GM18511 (cell line): ENCODE measurements at regions not wholly inside any gene's neighbourhood (a gene's known extent, or its start where the extent isn't known, plus 50 kb on each side); places are given as distances from the start of the nearest gene placed in this dataset.

ENCODE experiments used
- ATAC-seq: cut with Tn5 transposase; IDR thresholded peaks from one replicate; pipeline ENCODE4 v1.9.1; 2021; ENCODE audit warnings: mild to moderate bottlenecking, moderate library complexity; ENCODE audit not compliant: unreplicated experiment

GRCh38 chr3:155029941-155030340 is 50.2 kb upstream of the MME start:
- no peak for ATAC-seq

- ATAC-seq: no peak
These were observed 53.0 kb upstream of the MME start for GRCh38 chr3:155026999-155027591.

- no peak for ATAC-seq
These were observed 56.0 kb upstream of the MME start for GRCh38 chr3:155024006-155024638.

GRCh38 chr3:155022896-155023295 is 57.2 kb upstream of the MME start:
- ATAC-seq: no peak

GRCh38 chr3:155019575-155019974 is 60.5 kb upstream of the MME start:
- ATAC-seq: no peak

GRCh38 chr3:155018621-155019330 is 61.3 kb upstream of the MME start:
- no peak for ATAC-seq

- ATAC-seq: no peak
These were observed 64.2 kb upstream of the MME start for GRCh38 chr3:155015776-155016436.

GRCh38 chr3:155014953-155015352 is 65.2 kb upstream of the MME start:
- ATAC-seq: no peak

- ATAC-seq: no peak
These were observed 66.7 kb upstream of the MME start for GRCh38 chr3:155013427-155013826.

- no peak for ATAC-seq
These were observed 67.5 kb upstream of the MME start for GRCh38 chr3:155012584-155012983.

- no peak for ATAC-seq
These were observed 69.7 kb upstream of the MME start for GRCh38 chr3:155010416-155010815.

GRCh38 chr3:155009217-155009616 is 70.9 kb upstream of the MME start:
- no peak for ATAC-seq

- ATAC-seq: no peak
These were observed 72.4 kb upstream of the MME start for GRCh38 chr3:155007729-155008128.

- ATAC-seq: no peak
These were observed 78.7 kb upstream of the MME start for GRCh38 chr3:155001289-155002010.

GRCh38 chr3:154992655-154993054 is 87.5 kb upstream of the MME start:
- no peak for ATAC-seq

- ATAC-seq: no peak
These were observed 89.6 kb upstream of the MME start for GRCh38 chr3:154990543-154990942.

- no peak for ATAC-seq
These were observed 92.3 kb upstream of the MME start for GRCh38 chr3:154987846-154988245.

- no peak for ATAC-seq
These were observed 98.5 kb upstream of the MME start for GRCh38 chr3:154981664-154982063.

GRCh38 chr3:154981201-154981600 is 98.9 kb upstream of the MME start:
- no peak for ATAC-seq

- no peak for ATAC-seq
These were observed 100.8 kb upstream of the MME start for GRCh38 chr3:154979331-154979730.

GRCh38 chr3:154977666-154978065 is 102.5 kb upstream of the MME start:
- ATAC-seq: no peak
